IMR-90 (cell line): ENCODE measurements at regions not wholly inside any gene's neighbourhood (a gene's known extent, or its start where the extent isn't known, plus 50 kb on each side); places are given as distances from the start of the nearest gene placed in this dataset.

Experiments
- BHLHE40 ChIP-seq: fragments of 150-350 bp; IDR thresholded peaks from 2 replicates; pipeline ENCODE4 v1.6.1; 2016; ENCODE audit warnings: mild to moderate bottlenecking, low read depth, low read length
- CTCF ChIP-seq: conservative IDR thresholded peaks from 2 replicates; pipeline ENCODE4 v1.5.1; 2012; ENCODE audit warnings: mild to moderate bottlenecking, low read depth, low read length, improper control_type of control experiment
- MXI1 ChIP-seq: IDR thresholded peaks from 2 replicates; pipeline ENCODE4 v1.6.1; 2012; ENCODE audit warnings: low read depth, mild to moderate bottlenecking, low read length, moderate library complexity, borderline replicate concordance
- POLR2A ChIP-seq: IDR thresholded peaks from 2 replicates; pipeline ENCODE4 v1.6.1; 2012; ENCODE audit warnings: mild to moderate bottlenecking, low read depth, low read length
- RFX5 ChIP-seq: IDR thresholded peaks from 2 replicates; pipeline ENCODE4 v1.8.0; 2012; ENCODE audit warnings: low read depth, mild to moderate bottlenecking, low read length, moderate library complexity
- SMC3 ChIP-seq: fragments of 150-350 bp; IDR thresholded peaks from 2 replicates; pipeline ENCODE4 v1.6.1; 2016; ENCODE audit warnings: low read depth, mild to moderate bottlenecking, antibody characterized with exemption, low read length, moderate library complexity
- USF2 ChIP-seq: fragments of 150-350 bp; IDR thresholded peaks from 2 replicates; pipeline ENCODE4 v1.6.1; 2017; ENCODE audit warnings: mild to moderate bottlenecking, antibody characterized with exemption, low read length, low read depth

- TF ChIP-seq CTCF, result no peak
- TF ChIP-seq MXI1, result no peak
- TF ChIP-seq USF2, result no peak
- TF ChIP-seq POLR2A, result no peak
- no peak for TF ChIP-seq SMC3
- no peak for TF ChIP-seq RFX5
- no peak for TF ChIP-seq BHLHE40
Observed at GRCh38 chr20:12170406-12170805, 252.7 kb downstream of the BTBD3 start.
